ENCODE measurements at regions not wholly inside any gene's neighbourhood (a gene's known extent, or its start where the extent isn't known, plus 50 kb on each side); places are given as distances from the start of the nearest gene placed in this dataset.

GRCh38 chr5:96134886-96135285, 173.2 kb upstream of the ELL2 start:
- CTCF ChIA-PET, result no interaction called here
- no peak for ATAC-seq (ENCODE audit: poor library complexity)
- H3K4me1 Mint-ChIP-seq (ENCODE audit: low read depth), result no peaks in the 10 kb centered on the region

GRCh38 chr5:96133341-96134079, 171.9 kb upstream of the ELL2 start:
- H3K9me3 Mint-ChIP-seq, result no peaks in the 10 kb centered on the region
- no peak overlapping the region for H3K27ac ChIP-seq (ENCODE audit: low read depth in 1 of 2, low read length in 2 of 2)
- DNase-seq, result no peak
- POLR2A ChIA-PET, result no interaction called here
- no peak for ATAC-seq (ENCODE audit: poor library complexity)
- H3K36me3 Mint-ChIP-seq (ENCODE audit: low read depth), result no peaks in the 10 kb centered on the region
- H3K36me3 ChIP-seq (ENCODE audit: insufficient read depth, low read length), result no peaks in the 10 kb centered on the region
- H3K27me3 ChIP-seq (ENCODE audit: control insufficient read depth in 1 of 2, insufficient read depth in 2 of 2, low read length in 2 of 2), result no peaks in the 10 kb centered on the region
- H3K4me1 ChIP-seq (ENCODE audit: insufficient read depth, low read length), result no peaks in the 10 kb centered on the region
- no peaks in the 10 kb centered on the region for H3K9me3 ChIP-seq (ENCODE audit: control insufficient read depth in 1 of 2, insufficient read depth in 1 of 2, low read length in 2 of 2)
- H3K27me3 Mint-ChIP-seq, result peaks cover 11% of the 10 kb centered on the region
- intact Hi-C loops (cut with DNase I, micrococcal nuclease), result no loop called here
- H3K4me3 ChIP-seq (ENCODE audit: low read length), result no peak overlapping the region
- H3K27ac Mint-ChIP-seq, result no peak overlapping the region
- CTCF ChIA-PET, result no interaction called here
- TF ChIP-seq CTCF (IDR thresholded peaks at IDR 0.05), result no peak
- H3K4me3 Mint-ChIP-seq, result no peak overlapping the region
- no peaks in the 10 kb centered on the region for H3K4me1 Mint-ChIP-seq (ENCODE audit: low read depth)

More at GRCh38 chr5:96134886-96135285, 173.2 kb upstream of the ELL2 start:
- H3K27ac Mint-ChIP-seq, result no peak overlapping the region
- no peak overlapping the region for H3K27ac ChIP-seq (ENCODE audit: low read depth in 1 of 2, low read length in 2 of 2)
- DNase-seq, result no peak
- no peak overlapping the region for H3K4me3 ChIP-seq (ENCODE audit: low read length)
- no peaks in the 10 kb centered on the region for H3K36me3 ChIP-seq (ENCODE audit: insufficient read depth, low read length)
- H3K4me1 ChIP-seq (ENCODE audit: insufficient read depth, low read length), result no peaks in the 10 kb centered on the region
- POLR2A ChIA-PET, result no interaction called here
- no peak for TF ChIP-seq CTCF (IDR thresholded peaks at IDR 0.05)
- intact Hi-C loops (cut with DNase I, micrococcal nuclease), result no loop called here
- H3K36me3 Mint-ChIP-seq (ENCODE audit: low read depth), result no peaks in the 10 kb centered on the region
- no peaks in the 10 kb centered on the region for H3K9me3 Mint-ChIP-seq
- peaks cover 6% of the 10 kb centered on the region for H3K27me3 Mint-ChIP-seq
- no peaks in the 10 kb centered on the region for H3K27me3 ChIP-seq (ENCODE audit: control insufficient read depth in 1 of 2, insufficient read depth in 2 of 2, low read length in 2 of 2)
- no peaks in the 10 kb centered on the region for H3K9me3 ChIP-seq (ENCODE audit: control insufficient read depth in 1 of 2, insufficient read depth in 1 of 2, low read length in 2 of 2)
- H3K4me3 Mint-ChIP-seq, result no peak overlapping the region

- Histone ChIP-seq H3K36me3 (ENCODE audit: insufficient read depth, low read length) (no peaks in the 10 kb centered on the region), H3K4me1 (ENCODE audit: insufficient read depth, low read length) (no peaks in the 10 kb centered on the region), H3K4me3 (ENCODE audit: low read length) (no peak overlapping the region), H3K27ac (ENCODE audit: low read depth in 1 of 2, low read length in 2 of 2) (no peak overlapping the region), H3K27me3 (ENCODE audit: control insufficient read depth in 1 of 2, insufficient read depth in 2 of 2, low read length in 2 of 2) (no peaks in the 10 kb centered on the region), H3K9me3 (ENCODE audit: control insufficient read depth in 1 of 2, insufficient read depth in 1 of 2, low read length in 2 of 2) (no peaks in the 10 kb centered on the region)
- POLR2A ChIA-PET, result interaction anchor here (1.5 kb wide), 1 partner anchor 9 kb away, joined by 3 read pairs; no protein-coding TSS in a partner anchor
- DNase-seq, result no peak
- no peak for ATAC-seq (ENCODE audit: poor library complexity)
- H3K4me3 Mint-ChIP-seq, result no peak overlapping the region
- H3K27ac Mint-ChIP-seq, result no peak overlapping the region
- H3K36me3 Mint-ChIP-seq (ENCODE audit: low read depth), result no peaks in the 10 kb centered on the region
- no peak for TF ChIP-seq CTCF (IDR thresholded peaks at IDR 0.05)
- H3K27me3 Mint-ChIP-seq, result peaks cover 30% of the 10 kb centered on the region
- intact Hi-C loops (cut with DNase I, micrococcal nuclease), result no loop called here
- H3K4me1 Mint-ChIP-seq (ENCODE audit: low read depth), result no peaks in the 10 kb centered on the region
- CTCF ChIA-PET, result interaction anchor here (1.3 kb wide), 1 partner anchor 10 kb away, joined by 4 read pairs; no protein-coding TSS in a partner anchor
- no peaks in the 10 kb centered on the region for H3K9me3 Mint-ChIP-seq
Measured at GRCh38 chr5:96129276-96129675, 167.6 kb upstream of the ELL2 start.

All from CD4-positive, alpha-beta T cell (primary cell).